Cardiac muscle cell (in vitro differentiated cells and primary cell): ENCODE measurements at regions not wholly inside any gene's neighbourhood (a gene's known extent, or its start where the extent isn't known, plus 50 kb on each side); places are given as distances from the start of the nearest gene placed in this dataset.
A peak's percentile ranks its signal among the peaks of the same experiment; 100 is the strongest.

ENCODE experiments used
- DNase-seq, 2 donors: peaks; one replicate each; pipeline versions ENCODE4 v3.0.0 to v3.0.0-alpha.2; 2010 to 2017; ENCODE audit warnings: low read depth in 1 of 2, low spot score in 1 of 2
- H3K27ac ChIP-seq: fragments of 200-600 bp; sonication (generic); 2 replicates; pipeline ENCODE4 v1.5.1; 2016
- H3K27me3 ChIP-seq: fragments of 200-600 bp; sonication (generic); 2 replicates; pipeline ENCODE4 v1.6.0; 2016; ENCODE audit warnings: control low read depth
- H3K36me3 ChIP-seq: fragments of 200-600 bp; sonication (generic); 2 replicates; pipeline ENCODE4 v1.5.1; 2016; ENCODE audit warnings: control low read depth
- H3K4me1 ChIP-seq: fragments of 200-600 bp; sonication (generic); 2 replicates; pipeline ENCODE4 v1.8.1; 2017; ENCODE audit warnings: low read depth, mild to moderate bottlenecking, mixed run types
- H3K4me3 ChIP-seq: fragments of 200-600 bp; sonication (generic); 2 replicates; pipeline ENCODE4 v1.5.1; 2016; ENCODE audit warnings: mild to moderate bottlenecking
- H3K9me3 ChIP-seq: fragments of 200-600 bp; sonication (generic); 2 replicates; pipeline ENCODE4 v1.5.1; 2017; ENCODE audit warnings: low read depth, mild to moderate bottlenecking, control low read depth
- CTCF ChIP-seq: IDR thresholded peaks from 2 replicates; pipeline ENCODE4 v1.5.1; 2012; ENCODE audit warnings: low read depth, mild to moderate bottlenecking, low read length

- Histone ChIP-seq H3K9me3 (no peaks in the 10 kb centered on the region), H3K4me1 (peaks cover 3% of the 10 kb centered on the region), H3K36me3 (no peaks in the 10 kb centered on the region), H3K27ac (no peak overlapping the region), H3K27me3 (no peaks in the 10 kb centered on the region), H3K4me3 (no peak overlapping the region)
- TF ChIP-seq CTCF = no peak
- DNase-seq = no peak
Observed at GRCh38 chr5:110082863-110083262, 393.1 kb downstream of the MAN2A1 start.

GRCh38 chr5:110085826-110086225, 396.1 kb downstream of the MAN2A1 start:
- no peak for TF ChIP-seq CTCF
- Histone ChIP-seq H3K27ac (no peak overlapping the region), H3K36me3 (no peaks in the 10 kb centered on the region), H3K4me3 (no peak overlapping the region), H3K4me1 (peaks cover 3% of the 10 kb centered on the region), H3K27me3 (no peaks in the 10 kb centered on the region), H3K9me3 (no peaks in the 10 kb centered on the region)
- no peak for DNase-seq

- Histone ChIP-seq H3K4me1 (peaks cover 3% of the 10 kb centered on the region), H3K36me3 (no peaks in the 10 kb centered on the region), H3K4me3 (no peak overlapping the region), H3K9me3 (no peaks in the 10 kb centered on the region), H3K27me3 (no peaks in the 10 kb centered on the region), H3K27ac (no peak overlapping the region)
- TF ChIP-seq CTCF = no peak
- DNase-seq = peak in 1 of 2 donors; percentile 85
Observed at GRCh38 chr5:110086658-110087388, 397.1 kb downstream of the MAN2A1 start.

GRCh38 chr5:110087829-110088228, 398.1 kb downstream of the MAN2A1 start:
- peaks cover 3% of the 10 kb centered on the region for H3K4me1 ChIP-seq
- H3K4me3 ChIP-seq = no peak overlapping the region
- H3K27ac ChIP-seq = no peak overlapping the region
- peak in 1 of 2 donors; percentile 20 for DNase-seq
- no peaks in the 10 kb centered on the region for H3K9me3 ChIP-seq
- H3K36me3 ChIP-seq = no peaks in the 10 kb centered on the region
- TF ChIP-seq CTCF = no peak
- H3K27me3 ChIP-seq = no peaks in the 10 kb centered on the region

- H3K27ac ChIP-seq = no peak overlapping the region
- H3K4me1 ChIP-seq = peaks cover 3% of the 10 kb centered on the region
- no peaks in the 10 kb centered on the region for H3K9me3 ChIP-seq
- H3K27me3 ChIP-seq = no peaks in the 10 kb centered on the region
- no peak for DNase-seq
- H3K4me3 ChIP-seq = no peak overlapping the region
- TF ChIP-seq CTCF = no peak
- H3K36me3 ChIP-seq = no peaks in the 10 kb centered on the region
Observed at GRCh38 chr5:110088676-110089436, 399.1 kb downstream of the MAN2A1 start.
